ENCODE measurements at regions not wholly inside any gene's neighbourhood (a gene's known extent, or its start where the extent isn't known, plus 50 kb on each side); places are given as distances from the start of the nearest gene placed in this dataset.
"Not testable (repeated sequence)": the region's sequence is repeated elsewhere in the genome, so short reads cannot be mapped to it uniquely, and the experiment has no call there.

- H3K4me3 ChIP-seq (ENCODE audit: low read depth, poor library complexity, severe bottlenecking) = no peak overlapping the region
- intact Hi-C loops (cut with DNase I; ENCODE audit: low total_unique reads) = no loop called here
- no peak for DNase-seq (ENCODE audit: low spot score in 2 of 2)
- TF ChIP-seq CTCF (IDR thresholded peaks at IDR 0.05) (no peak), POLR2A (IDR thresholded peaks at IDR 0.05) (no peak)
- 61 to 68% methylated on average over 5 of the region's 5 CpGs for WGBS, 2 donors
These were observed 80.0 kb upstream of the RPH3A start for GRCh38 chr12:112711507-112711906.

DNA sequence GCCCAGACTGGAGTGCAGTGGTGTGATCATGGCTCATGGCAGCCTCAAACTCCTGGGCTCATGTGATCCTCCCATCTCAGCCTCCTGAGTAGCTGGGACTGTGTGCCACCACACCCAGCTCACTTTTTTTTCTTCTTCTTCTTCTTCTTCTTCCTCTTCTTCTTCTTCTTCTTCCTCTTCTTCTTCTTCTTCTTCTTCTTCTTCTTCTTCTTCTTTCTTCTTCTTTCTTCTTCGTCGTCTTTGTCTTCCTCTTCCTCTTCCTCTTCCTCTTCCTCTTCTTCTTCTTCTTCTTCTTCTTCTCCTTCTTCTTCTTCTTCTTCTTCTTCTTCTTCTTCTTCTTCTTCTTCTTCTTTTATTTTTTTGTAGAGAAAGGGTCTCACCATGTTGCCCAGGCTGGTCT is 78.8 kb upstream of the RPH3A start:
- WGBS, 2 donors = 57 to 73% methylated on average over 2 of the region's 2 CpGs
- H3K4me3 ChIP-seq (ENCODE audit: low read depth, poor library complexity, severe bottlenecking); intact Hi-C loops (cut with DNase I; ENCODE audit: low total_unique reads); DNase-seq (ENCODE audit: low spot score in 2 of 2): not testable (repeated sequence)

DNA sequence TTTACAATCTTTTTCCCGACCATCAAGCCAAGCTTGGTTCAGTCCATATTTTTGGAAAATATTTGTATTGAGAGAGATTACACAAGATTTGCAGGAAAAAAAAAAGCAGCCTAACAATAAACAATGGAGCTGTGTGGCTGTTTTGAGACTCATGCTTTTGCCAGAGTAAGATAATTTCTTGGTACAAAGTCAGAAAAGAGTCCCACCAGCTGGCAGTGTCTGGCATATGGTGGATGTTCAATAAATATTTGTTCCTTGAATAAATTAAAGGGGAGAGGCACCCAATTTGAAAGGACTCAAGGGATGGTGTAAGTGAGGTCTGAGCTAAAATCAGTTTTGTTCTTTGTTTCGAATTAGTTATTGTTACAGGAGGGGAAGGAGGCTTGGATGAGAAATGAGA is 78.1 kb upstream of the RPH3A start:
- no peak for TF ChIP-seq POLR2A (IDR thresholded peaks at IDR 0.05)
- TF ChIP-seq CTCF (IDR thresholded peaks at IDR 0.05) = no peak
- intact Hi-C loops (cut with DNase I; ENCODE audit: low total_unique reads) = no loop called here
- DNase-seq (ENCODE audit: low spot score in 2 of 2) = no peak
- 61 to 71% methylated on average over 2 of the region's 2 CpGs for WGBS, 2 donors
- no peak overlapping the region for H3K4me3 ChIP-seq (ENCODE audit: low read depth, poor library complexity, severe bottlenecking)

DNA sequence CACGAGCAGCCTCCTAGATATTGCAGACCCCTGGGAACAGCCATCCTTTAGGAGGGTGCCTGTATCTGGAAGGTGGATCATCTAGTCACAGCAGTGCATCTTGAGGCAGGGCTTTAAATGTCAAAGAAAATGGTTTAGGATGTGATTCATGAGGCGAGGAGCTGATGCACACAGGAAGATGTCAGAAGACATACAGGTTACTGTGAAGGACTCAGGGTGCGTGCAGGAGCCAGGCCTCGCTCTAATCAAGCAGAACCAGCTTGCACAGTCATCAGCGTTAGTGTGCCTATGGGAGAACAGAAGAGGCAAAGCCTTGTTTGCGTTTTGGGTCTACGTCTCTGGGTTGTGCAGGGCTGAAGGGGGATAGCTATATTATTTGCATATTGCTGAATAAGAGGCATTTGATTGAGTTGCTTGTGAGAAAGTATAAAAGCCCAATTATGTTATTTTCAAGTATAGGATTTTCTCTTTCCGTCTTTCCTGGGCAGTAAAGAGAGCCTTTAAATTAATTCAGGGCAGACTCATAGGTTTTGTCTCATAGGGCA is 77.3 kb upstream of the RPH3A start:
- WGBS, 2 donors = 74 to 82% methylated on average over 8 of the region's 8 CpGs
- intact Hi-C loops (cut with DNase I; ENCODE audit: low total_unique reads) = no loop called here
- no peak for TF ChIP-seq CTCF (IDR thresholded peaks at IDR 0.05)
- no peak for TF ChIP-seq POLR2A (IDR thresholded peaks at IDR 0.05)
- DNase-seq (ENCODE audit: low spot score in 2 of 2) = no peak
- no peak overlapping the region for H3K4me3 ChIP-seq (ENCODE audit: low read depth, poor library complexity, severe bottlenecking)

DNA sequence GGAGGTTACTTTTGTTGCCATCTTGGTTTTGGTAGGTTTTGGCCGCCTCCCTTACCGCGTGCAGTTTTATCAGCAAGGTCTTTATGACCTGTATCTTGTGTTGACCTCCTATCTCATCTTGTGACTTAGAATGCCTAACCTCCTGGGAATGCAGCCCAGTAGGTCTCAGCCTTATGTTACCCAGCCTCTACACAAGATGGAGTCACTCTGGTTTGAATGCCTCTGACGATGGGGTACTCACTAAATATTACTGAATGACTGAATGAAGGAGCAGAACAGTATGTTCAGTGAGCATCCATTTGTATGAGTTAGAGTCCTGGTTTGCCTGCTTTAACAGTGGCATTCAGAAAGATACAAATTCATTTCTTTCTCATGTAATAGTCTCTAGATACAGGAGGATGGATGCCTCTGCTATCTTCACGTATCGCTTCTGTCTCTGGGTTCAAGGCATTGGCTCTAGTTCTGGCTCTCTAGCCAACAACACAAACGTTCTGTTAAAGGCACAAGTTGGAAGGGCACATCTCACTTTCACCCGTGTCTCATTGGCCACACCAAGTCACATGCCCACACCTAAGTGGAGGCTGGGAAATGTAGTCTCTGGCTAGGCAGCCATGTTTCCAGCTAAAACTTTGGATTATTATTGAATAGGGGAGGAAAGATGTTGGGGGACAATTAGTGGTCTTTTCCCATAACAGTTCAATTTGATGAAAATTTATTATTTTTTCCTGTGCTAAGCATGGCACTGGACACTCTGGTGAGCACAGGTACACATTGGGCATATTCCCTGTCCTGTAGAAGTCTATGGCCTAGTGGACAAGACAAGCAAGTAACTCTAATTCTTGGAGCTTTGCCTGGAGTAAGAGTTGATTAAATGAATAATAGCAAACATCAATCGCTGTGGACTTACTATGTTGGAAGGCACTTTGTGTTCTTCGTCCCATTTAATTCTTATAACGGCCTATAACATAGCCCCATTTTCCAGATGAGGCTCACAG is 75.2 kb upstream of the RPH3A start:
- TF ChIP-seq POLR2A (IDR thresholded peaks at IDR 0.05) = no peak
- no peak for TF ChIP-seq CTCF (IDR thresholded peaks at IDR 0.05)
- no peak for DNase-seq (ENCODE audit: low spot score in 2 of 2)
- WGBS, 2 donors = 66 to 74% methylated on average over 11 of the region's 11 CpGs
- H3K4me3 ChIP-seq (ENCODE audit: low read depth, poor library complexity, severe bottlenecking) = no peak overlapping the region
- intact Hi-C loops (cut with DNase I; ENCODE audit: low total_unique reads) = no loop called here

GRCh38 chr12:112728864-112729263 is 62.7 kb upstream of the RPH3A start:
- 70 to 72% methylated on average over 3 of the region's 3 CpGs for WGBS, 2 donors
- intact Hi-C loops (cut with DNase I; ENCODE audit: low total_unique reads) = no loop called here
- no peak for TF ChIP-seq CTCF (IDR thresholded peaks at IDR 0.05)
- no peak for TF ChIP-seq POLR2A (IDR thresholded peaks at IDR 0.05)
- H3K4me3 ChIP-seq (ENCODE audit: low read depth, poor library complexity, severe bottlenecking) = no peak overlapping the region
- DNase-seq (ENCODE audit: low spot score in 2 of 2) = no peak
